Astrocyte of the cerebellum (primary cell): ENCODE measurements at regions not wholly inside any gene's neighbourhood (a gene's known extent, or its start where the extent isn't known, plus 50 kb on each side); places are given as distances from the start of the nearest gene placed in this dataset.

ENCODE experiments used
- DNase-seq: peaks from one replicate; pipeline ENCODE4 v3.0.0-alpha.2; 2011; ENCODE audit warnings: low read depth
- H3K4me3 ChIP-seq: 2 replicates; pipeline ENCODE4 v1.5.1; 2011; ENCODE audit warnings: mild to moderate bottlenecking, low read depth, low read length, moderate library complexity
- in situ Hi-C: cut with HindIII; loops from 2 replicates; pipeline ENCODE4 v1.10.0; 2017; ENCODE audit warnings: low sequenced_read_pairs
- TF ChIP-seq, protein P1 (sequence below): IDR thresholded peaks from 2 replicates; pipeline ENCODE4 v1.5.1; 2012; ENCODE audit warnings: low read length, low read depth, moderate library complexity, mild to moderate bottlenecking; ENCODE audit errors: missing control alignments

- in situ Hi-C loops: no loop called here
- H3K4me3 ChIP-seq: no peak overlapping the region
- DNase-seq: no peak
- TF ChIP-seq, protein P1, sequence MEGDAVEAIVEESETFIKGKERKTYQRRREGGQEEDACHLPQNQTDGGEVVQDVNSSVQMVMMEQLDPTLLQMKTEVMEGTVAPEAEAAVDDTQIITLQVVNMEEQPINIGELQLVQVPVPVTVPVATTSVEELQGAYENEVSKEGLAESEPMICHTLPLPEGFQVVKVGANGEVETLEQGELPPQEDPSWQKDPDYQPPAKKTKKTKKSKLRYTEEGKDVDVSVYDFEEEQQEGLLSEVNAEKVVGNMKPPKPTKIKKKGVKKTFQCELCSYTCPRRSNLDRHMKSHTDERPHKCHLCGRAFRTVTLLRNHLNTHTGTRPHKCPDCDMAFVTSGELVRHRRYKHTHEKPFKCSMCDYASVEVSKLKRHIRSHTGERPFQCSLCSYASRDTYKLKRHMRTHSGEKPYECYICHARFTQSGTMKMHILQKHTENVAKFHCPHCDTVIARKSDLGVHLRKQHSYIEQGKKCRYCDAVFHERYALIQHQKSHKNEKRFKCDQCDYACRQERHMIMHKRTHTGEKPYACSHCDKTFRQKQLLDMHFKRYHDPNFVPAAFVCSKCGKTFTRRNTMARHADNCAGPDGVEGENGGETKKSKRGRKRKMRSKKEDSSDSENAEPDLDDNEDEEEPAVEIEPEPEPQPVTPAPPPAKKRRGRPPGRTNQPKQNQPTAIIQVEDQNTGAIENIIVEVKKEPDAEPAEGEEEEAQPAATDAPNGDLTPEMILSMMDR: no peak
Measured at GRCh38 chr22:27394806-27395404, 406.7 kb downstream of the MN1 start.

DNA sequence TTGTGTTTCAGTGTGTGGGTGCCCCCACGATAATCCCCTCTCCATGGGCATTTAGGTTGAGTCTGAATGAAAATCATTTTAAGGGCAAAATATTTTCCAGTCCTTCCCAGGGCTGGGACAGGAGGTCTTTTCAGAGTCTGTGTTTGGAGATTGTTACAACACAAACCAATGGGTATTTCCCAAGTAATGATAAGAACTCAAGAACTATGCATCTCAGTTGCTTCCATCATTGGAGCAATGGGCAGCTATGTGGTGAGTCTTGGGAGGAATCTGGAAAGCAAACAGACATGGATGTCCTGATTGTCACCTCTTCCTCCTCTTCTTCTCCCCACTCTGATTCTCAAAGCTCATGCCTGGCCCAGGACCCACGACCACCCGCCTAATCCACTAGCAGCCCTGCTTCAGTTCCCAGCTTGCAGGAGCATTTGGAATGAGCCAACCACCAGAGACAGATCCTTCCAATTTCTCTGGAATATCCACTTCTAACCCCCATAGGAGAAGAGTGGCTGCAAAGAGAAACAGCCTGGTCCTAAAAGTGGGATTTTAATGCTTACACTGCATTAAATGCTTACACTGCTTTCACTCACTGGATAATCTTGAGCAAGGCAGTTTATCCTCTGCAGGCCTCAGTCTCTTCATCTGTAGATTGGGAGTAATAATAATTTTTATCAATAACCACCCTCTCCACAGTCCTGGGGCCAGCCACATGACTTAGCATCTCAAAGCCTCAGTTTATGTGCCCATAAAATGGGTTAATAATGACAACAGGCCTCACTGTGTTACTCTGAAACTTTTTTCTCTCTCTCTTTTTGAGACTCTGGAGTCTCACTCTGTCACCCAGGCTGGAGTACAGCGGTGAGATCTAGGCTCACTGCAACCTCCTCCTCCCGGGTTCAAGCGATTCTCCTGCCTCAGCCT, 404.3 kb downstream of the MN1 start:
- TF ChIP-seq, protein P1: no peak
- DNase-seq: no peak
- in situ Hi-C loops: no loop called here
- H3K4me3 ChIP-seq: no peak overlapping the region

DNA sequence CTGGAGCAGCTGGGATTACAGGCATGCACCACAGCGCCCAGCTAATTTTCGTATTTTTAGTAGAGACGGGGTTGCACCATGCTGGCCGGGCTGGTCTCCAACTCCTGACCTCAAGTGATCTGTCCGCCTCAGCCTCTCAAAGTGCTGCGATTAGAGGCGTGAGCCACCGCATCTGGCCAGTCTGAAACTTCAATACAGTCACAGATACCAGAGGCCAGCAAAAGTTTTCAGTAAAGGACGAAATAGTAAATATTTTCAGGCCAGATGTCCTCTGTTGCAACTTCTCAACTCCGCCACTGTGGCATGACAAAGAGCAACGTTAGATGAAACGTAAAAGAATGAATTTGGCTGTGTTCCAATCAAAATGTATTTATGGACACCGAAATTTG, 403.6 kb downstream of the MN1 start:
- DNase-seq: no peak
- in situ Hi-C loops: no loop called here
- no peak overlapping the region for H3K4me3 ChIP-seq
- TF ChIP-seq, protein P1: no peak

DNA sequence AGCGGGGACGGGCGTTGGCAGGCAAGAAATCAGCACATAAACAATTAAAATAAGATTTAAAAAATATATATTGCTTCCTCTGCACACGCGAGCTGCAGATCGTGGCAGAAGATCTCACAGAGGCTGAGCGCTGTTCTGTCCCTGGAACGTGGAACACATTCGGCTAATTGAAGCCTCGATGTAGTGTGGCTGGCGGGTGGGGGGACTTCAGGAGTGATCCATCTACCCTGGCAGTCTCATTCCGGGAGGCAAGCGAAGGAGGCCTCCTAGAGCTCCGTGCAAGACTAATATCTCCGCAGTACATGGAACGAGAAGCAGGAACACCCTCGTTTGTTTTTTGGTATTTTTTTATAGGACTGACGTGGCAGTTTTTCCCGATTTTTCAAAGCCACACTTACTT, 402.4 kb downstream of the MN1 start:
- H3K4me3 ChIP-seq: no peak overlapping the region
- DNase-seq: no peak
- TF ChIP-seq, protein P1: no peak
- in situ Hi-C loops: no loop called here

DNA sequence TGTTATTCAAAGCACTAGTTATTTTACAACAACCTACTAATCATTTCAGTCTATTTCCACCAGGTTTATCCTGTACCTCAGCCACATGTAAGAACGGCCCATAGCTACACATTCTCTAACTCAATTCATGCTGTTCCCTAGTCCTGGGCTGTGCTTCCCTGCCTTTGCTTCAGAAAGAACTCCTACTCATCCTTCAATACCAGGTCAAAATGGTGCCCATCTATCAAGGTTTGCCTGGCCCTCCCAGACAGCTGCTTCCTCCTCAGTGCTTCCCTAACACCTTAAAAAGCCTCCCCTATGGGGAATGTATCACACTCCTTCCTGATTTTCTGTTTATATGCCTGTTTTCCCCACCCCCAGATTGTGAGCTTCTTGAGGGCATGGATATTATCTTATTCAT, 400.7 kb downstream of the MN1 start:
- in situ Hi-C loops: loop anchor here (10.0 kb wide), 1 partner anchor 56 kb away; no protein-coding TSS in a partner anchor
- TF ChIP-seq, protein P1: no peak
- DNase-seq: no peak
- H3K4me3 ChIP-seq: no peak overlapping the region

- no peak for DNase-seq
- TF ChIP-seq, protein P1: no peak
- in situ Hi-C loops: loop anchor here (10.0 kb wide), 1 partner anchor 57 kb away; no protein-coding TSS in a partner anchor
- H3K4me3 ChIP-seq: no peak overlapping the region
Measured at GRCh38 chr22:27401321-27401720, 400.2 kb downstream of the MN1 start.
